NCI-H146 treated with DMSO at 0.1 percent for 48 hours (cell line): ENCODE measurements at regions not wholly inside any gene's neighbourhood (a gene's known extent, or its start where the extent isn't known, plus 50 kb on each side); places are given as distances from the start of the nearest gene placed in this dataset.

ENCODE experiments used
- DNase-seq: peaks from one replicate; lab custom pipeline; 2025; ENCODE audit not compliant: unreplicated experiment; lab: John Stamatoyannopoulos, UW

GRCh38 chr1:188906921-188907641 is 1570.6 kb downstream of the BRINP3 start:
- DNase-seq = no peak

GRCh38 chr1:188930382-188930781 is 1547.3 kb downstream of the BRINP3 start:
- DNase-seq = no peak

GRCh38 chr1:188931506-188931905 is 1546.2 kb downstream of the BRINP3 start:
- no peak for DNase-seq

- DNase-seq = no peak
Measured at GRCh38 chr1:188937965-188938551, 1539.6 kb downstream of the BRINP3 start.

- no peak for DNase-seq
Measured at GRCh38 chr1:188941986-188942385, 1535.7 kb downstream of the BRINP3 start.

GRCh38 chr1:188949701-188950100 is 1528.0 kb downstream of the BRINP3 start:
- no peak for DNase-seq

GRCh38 chr1:188958461-188959115 is 1519.1 kb downstream of the BRINP3 start:
- DNase-seq = no peak

- no peak for DNase-seq
Measured at GRCh38 chr1:188986745-188987417, 1490.8 kb downstream of the BRINP3 start.

GRCh38 chr1:188988589-188988988 is 1489.1 kb downstream of the BRINP3 start:
- no peak for DNase-seq

GRCh38 chr1:188991221-188991930 is 1486.3 kb downstream of the BRINP3 start:
- no peak for DNase-seq

- DNase-seq = no peak
Measured at GRCh38 chr1:189007824-189008223, 1469.8 kb downstream of the BRINP3 start.

GRCh38 chr1:189021577-189021976 is 1456.1 kb downstream of the BRINP3 start:
- no peak for DNase-seq

GRCh38 chr1:189022015-189022414 is 1455.6 kb downstream of the BRINP3 start:
- DNase-seq = no peak

- no peak for DNase-seq
Measured at GRCh38 chr1:189027512-189027911, 1450.2 kb downstream of the BRINP3 start.

GRCh38 chr1:189033169-189033568 is 1444.5 kb downstream of the BRINP3 start:
- no peak for DNase-seq

GRCh38 chr1:189036628-189037027 is 1441.0 kb downstream of the BRINP3 start:
- no peak for DNase-seq

- no peak for DNase-seq
Measured at GRCh38 chr1:189046127-189046526, 1431.5 kb downstream of the BRINP3 start.

- DNase-seq = no peak
Measured at GRCh38 chr1:189084811-189085210, 1392.9 kb downstream of the BRINP3 start.

- DNase-seq = no peak
Measured at GRCh38 chr1:189103956-189104355, 1373.7 kb downstream of the BRINP3 start.

GRCh38 chr1:189117072-189117770 is 1360.4 kb downstream of the BRINP3 start:
- no peak for DNase-seq

- DNase-seq = no peak
Measured at GRCh38 chr1:189121941-189122340, 1355.7 kb downstream of the BRINP3 start.
